ENCODE measurements at regions not wholly inside any gene's neighbourhood (a gene's known extent, or its start where the extent isn't known, plus 50 kb on each side); places are given as distances from the start of the nearest gene placed in this dataset.

- DNase-seq (ENCODE audit: low read depth), result no peak
- no peak for TF ChIP-seq CTCF (conservative IDR thresholded peaks at IDR 0.05; ENCODE audit: low read length)
- H3K4me3 ChIP-seq (ENCODE audit: low read length), result no peak overlapping the region
Observed at GRCh38 chr10:57807906-57808305, 459.8 kb downstream of the IPMK start.

DNA sequence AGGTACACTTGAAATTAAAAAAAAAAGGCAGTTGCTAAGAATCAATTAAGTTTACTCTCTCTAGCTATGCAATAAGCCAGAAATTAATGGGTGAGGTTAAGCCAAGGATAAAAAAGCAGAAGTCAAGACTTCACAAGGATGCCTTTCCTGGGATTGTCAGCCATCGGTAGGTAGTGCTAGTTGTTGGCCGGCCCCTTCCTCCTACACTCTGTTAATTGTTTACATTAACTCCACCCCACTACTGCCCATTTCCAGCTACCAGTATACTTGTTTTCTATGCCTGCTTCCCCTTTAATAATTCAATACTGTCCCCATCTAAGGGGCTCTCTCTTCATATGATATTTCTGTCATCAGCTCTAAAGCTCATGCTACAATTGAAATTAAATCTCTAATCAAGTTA is 461.0 kb downstream of the IPMK start:
- H3K4me3 ChIP-seq (ENCODE audit: low read length), result no peak overlapping the region
- DNase-seq (ENCODE audit: low read depth), result no peak
- TF ChIP-seq CTCF (conservative IDR thresholded peaks at IDR 0.05; ENCODE audit: low read length), result no peak

- no peak for DNase-seq (ENCODE audit: low read depth)
- no peak for TF ChIP-seq CTCF (conservative IDR thresholded peaks at IDR 0.05; ENCODE audit: low read length)
- no peak overlapping the region for H3K4me3 ChIP-seq (ENCODE audit: low read length)
Observed at GRCh38 chr10:57799625-57800024, 468.1 kb downstream of the IPMK start.

GRCh38 chr10:57798830-57799229 is 468.9 kb downstream of the IPMK start:
- TF ChIP-seq CTCF (conservative IDR thresholded peaks at IDR 0.05; ENCODE audit: low read length), result no peak
- no peak overlapping the region for H3K4me3 ChIP-seq (ENCODE audit: low read length)
- no peak for DNase-seq (ENCODE audit: low read depth)

GRCh38 chr10:57791546-57791945 is 476.1 kb downstream of the IPMK start:
- no peak for TF ChIP-seq CTCF (conservative IDR thresholded peaks at IDR 0.05; ENCODE audit: low read length)
- DNase-seq (ENCODE audit: low read depth), result no peak
- H3K4me3 ChIP-seq (ENCODE audit: low read length), result no peak overlapping the region

GRCh38 chr10:57790703-57791102 is 477.0 kb downstream of the IPMK start:
- H3K4me3 ChIP-seq (ENCODE audit: low read length), result no peak overlapping the region
- DNase-seq (ENCODE audit: low read depth), result no peak
- TF ChIP-seq CTCF (conservative IDR thresholded peaks at IDR 0.05; ENCODE audit: low read length), result no peak

DNA sequence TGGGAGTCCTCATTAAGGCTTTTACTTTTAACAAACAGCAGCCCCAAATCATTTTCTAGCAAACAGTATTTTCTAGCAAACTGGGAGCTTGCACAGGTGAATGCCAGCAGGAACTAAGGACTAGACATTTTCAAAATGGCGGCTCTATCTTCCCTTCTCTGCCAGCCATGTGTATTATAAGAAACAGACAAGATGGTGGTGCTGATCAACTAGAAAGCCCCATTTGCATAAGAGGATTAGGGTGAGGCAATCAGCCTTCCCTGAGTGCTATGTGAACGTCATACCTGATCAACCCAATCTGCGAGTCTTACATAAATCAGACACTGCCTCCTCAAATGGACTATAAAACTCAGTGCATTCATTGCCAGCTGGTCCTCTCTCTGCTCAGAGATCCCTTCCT is 479.6 kb downstream of the IPMK start:
- no peak overlapping the region for H3K4me3 ChIP-seq (ENCODE audit: low read length)
- no peak for TF ChIP-seq CTCF (conservative IDR thresholded peaks at IDR 0.05; ENCODE audit: low read length)
- DNase-seq (ENCODE audit: low read depth), result no peak

All from AG10803 (cell line).